ENCODE measurements at regions not wholly inside any gene's neighbourhood (a gene's known extent, or its start where the extent isn't known, plus 50 kb on each side); places are given as distances from the start of the nearest gene placed in this dataset.

DNA sequence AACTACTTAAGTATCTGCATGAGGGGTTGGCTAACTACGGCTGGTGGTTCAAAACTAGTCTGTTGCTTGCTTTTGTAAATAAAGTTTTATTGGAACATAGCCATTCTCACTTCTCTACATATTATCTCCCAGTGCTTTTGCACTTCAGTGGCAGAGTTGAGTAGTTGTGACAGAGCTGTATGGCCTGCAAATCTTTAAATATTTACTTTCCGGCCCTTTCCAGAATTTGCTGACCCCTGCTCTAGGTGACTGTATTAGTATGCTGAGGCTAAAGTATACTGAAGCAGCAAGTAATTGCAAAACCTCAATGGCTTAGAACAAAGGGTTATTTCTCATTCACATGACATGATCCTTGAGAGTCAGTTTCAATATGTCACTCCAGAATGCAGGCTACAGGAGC, 78.3 kb downstream of the OTUD1 start:
- ChIA-PET POLR2A (no interaction called here), CTCF (no interaction called here)
- H3K27ac ChIP-seq (ENCODE audit: insufficient read depth, low read depth, low read length) = no peak overlapping the region
- dilution Hi-C loops (cut with MboI; ENCODE audit: extremely low pct_ligation_motif_present, low sequenced_read_pairs) (no loop called here), intact Hi-C loops (cut with micrococcal nuclease) (no loop called here)
- no peaks in the 10 kb centered on the region for H3K36me3 ChIP-seq (ENCODE audit: control insufficient read depth in 2 of 2, extremely low read depth in 1 of 2, insufficient read depth in 2 of 2, low read length in 2 of 2)
- no peaks in the 10 kb centered on the region for H3K27me3 ChIP-seq (ENCODE audit: control insufficient read depth in 2 of 2, insufficient read depth in 2 of 2, low read length in 2 of 2)
- H3K4me1 ChIP-seq (ENCODE audit: control insufficient read depth, extremely low read depth, insufficient read depth, low read length) = no peaks in the 10 kb centered on the region
- H4K20me1 ChIP-seq (replicated peaks; ENCODE audit: control insufficient read depth, extremely low read depth, insufficient read depth, low read length) = no peaks in the 10 kb centered on the region
- TF ChIP-seq EZH2 (IDR thresholded peaks at IDR 0.05; ENCODE audit: borderline replicate concordance, low read depth, low read length, severe bottlenecking) (no peak), POLR2A (IDR thresholded peaks at IDR 0.05; ENCODE audit: low read depth, low read length) (no peak), POLR2AphosphoS5 (IDR thresholded peaks at IDR 0.05; ENCODE audit: insufficient read depth, low read depth, low read length) (no peak), FOS (IDR thresholded peaks at IDR 0.05; ENCODE audit: borderline replicate concordance, insufficient read depth, low read length) (no peak), MYC (IDR thresholded peaks at IDR 0.05; ENCODE audit: low read depth, low read length) (no peak), JUN (IDR thresholded peaks at IDR 0.05; ENCODE audit: borderline replicate concordance, insufficient read depth, insufficient read length, low read depth) (no peak), GATA2 (IDR thresholded peaks at IDR 0.05; ENCODE audit: insufficient read depth, insufficient read length, low read depth, low read length) (no peak)
- TF ChIP-seq, protein P1, sequence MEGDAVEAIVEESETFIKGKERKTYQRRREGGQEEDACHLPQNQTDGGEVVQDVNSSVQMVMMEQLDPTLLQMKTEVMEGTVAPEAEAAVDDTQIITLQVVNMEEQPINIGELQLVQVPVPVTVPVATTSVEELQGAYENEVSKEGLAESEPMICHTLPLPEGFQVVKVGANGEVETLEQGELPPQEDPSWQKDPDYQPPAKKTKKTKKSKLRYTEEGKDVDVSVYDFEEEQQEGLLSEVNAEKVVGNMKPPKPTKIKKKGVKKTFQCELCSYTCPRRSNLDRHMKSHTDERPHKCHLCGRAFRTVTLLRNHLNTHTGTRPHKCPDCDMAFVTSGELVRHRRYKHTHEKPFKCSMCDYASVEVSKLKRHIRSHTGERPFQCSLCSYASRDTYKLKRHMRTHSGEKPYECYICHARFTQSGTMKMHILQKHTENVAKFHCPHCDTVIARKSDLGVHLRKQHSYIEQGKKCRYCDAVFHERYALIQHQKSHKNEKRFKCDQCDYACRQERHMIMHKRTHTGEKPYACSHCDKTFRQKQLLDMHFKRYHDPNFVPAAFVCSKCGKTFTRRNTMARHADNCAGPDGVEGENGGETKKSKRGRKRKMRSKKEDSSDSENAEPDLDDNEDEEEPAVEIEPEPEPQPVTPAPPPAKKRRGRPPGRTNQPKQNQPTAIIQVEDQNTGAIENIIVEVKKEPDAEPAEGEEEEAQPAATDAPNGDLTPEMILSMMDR (IDR thresholded peaks at IDR 0.05; ENCODE audit: extremely low read depth in 1 of 2, insufficient read depth in 1 of 2, low read depth in 1 of 2, low read length in 2 of 2) = no peak
- TF ChIP-seq, protein P2, sequence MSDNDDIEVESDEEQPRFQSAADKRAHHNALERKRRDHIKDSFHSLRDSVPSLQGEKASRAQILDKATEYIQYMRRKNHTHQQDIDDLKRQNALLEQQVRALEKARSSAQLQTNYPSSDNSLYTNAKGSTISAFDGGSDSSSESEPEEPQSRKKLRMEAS (IDR thresholded peaks at IDR 0.05; ENCODE audit: insufficient read depth, insufficient read length) = no peak
- no peak overlapping the region for H3K9ac ChIP-seq (replicated peaks; ENCODE audit: extremely low read depth, insufficient read depth, low read length)
- no peak overlapping the region for H3K4me3 ChIP-seq (replicated peaks in 1 of 3; ENCODE audit: insufficient read depth in 1 of 3, low read depth in 1 of 3, low read length in 3 of 3)
- H3K4me2 ChIP-seq (ENCODE audit: insufficient read depth, low read length) = no peak overlapping the region
- no peak for FAIRE-seq
- H3K9me1 ChIP-seq (replicated peaks; ENCODE audit: control insufficient read depth, extremely low read depth, insufficient read depth, low read length) = no peaks in the 10 kb centered on the region
- H3K79me2 ChIP-seq (ENCODE audit: control insufficient read depth, insufficient read depth, low read length) = no peaks in the 10 kb centered on the region
- no peak for DNase-seq (ENCODE audit: low read depth, low spot score)
- no peaks in the 10 kb centered on the region for H3K9me3 ChIP-seq (replicated peaks; ENCODE audit: control insufficient read depth, insufficient read depth, low read length)
- no peak overlapping the region for H2AFZ ChIP-seq (ENCODE audit: low read depth, low read length)
- BruUV-seq (replicated peaks) = no TSS peak
